GM18517 (cell line): ENCODE measurements at regions not wholly inside any gene's neighbourhood (a gene's known extent, or its start where the extent isn't known, plus 50 kb on each side); places are given as distances from the start of the nearest gene placed in this dataset.

Experiments used
- ATAC-seq: cut with Tn5 transposase; IDR thresholded peaks from one replicate; pipeline ENCODE4 v1.9.1; 2021; ENCODE audit warnings: mild to moderate bottlenecking, moderate library complexity; ENCODE audit not compliant: unreplicated experiment

- no peak for ATAC-seq
Observed at GRCh38 chr7:67547183-67547907, 550.7 kb downstream of the TYW1 start.

GRCh38 chr7:67549126-67549525, 552.5 kb downstream of the TYW1 start:
- ATAC-seq: no peak

- no peak for ATAC-seq
Observed at GRCh38 chr7:67550801-67551436, 554.3 kb downstream of the TYW1 start.

- ATAC-seq: no peak
Observed at GRCh38 chr7:67552738-67553137, 556.1 kb downstream of the TYW1 start.

GRCh38 chr7:67553378-67553777, 556.7 kb downstream of the TYW1 start:
- no peak for ATAC-seq

- no peak for ATAC-seq
Observed at GRCh38 chr7:67554986-67555385, 558.4 kb downstream of the TYW1 start.

GRCh38 chr7:67564959-67565358, 568.3 kb downstream of the TYW1 start:
- ATAC-seq: no peak

GRCh38 chr7:67566101-67566500, 569.5 kb downstream of the TYW1 start:
- ATAC-seq: no peak

GRCh38 chr7:67571026-67571545, 574.5 kb downstream of the TYW1 start:
- no peak for ATAC-seq

- no peak for ATAC-seq
Observed at GRCh38 chr7:67573639-67574038, 577.0 kb downstream of the TYW1 start.

- no peak for ATAC-seq
Observed at GRCh38 chr7:67588631-67589030, 592.0 kb downstream of the TYW1 start.

- ATAC-seq: no peak
Observed at GRCh38 chr7:67589183-67589582, 592.5 kb downstream of the TYW1 start.

- ATAC-seq: no peak
Observed at GRCh38 chr7:67590649-67591048, 594.0 kb downstream of the TYW1 start.

- ATAC-seq: no peak
Observed at GRCh38 chr7:67593794-67594193, 597.2 kb downstream of the TYW1 start.

GRCh38 chr7:67595431-67596180, 599.0 kb downstream of the TYW1 start:
- ATAC-seq: no peak

GRCh38 chr7:67597161-67597560, 600.5 kb downstream of the TYW1 start:
- no peak for ATAC-seq

GRCh38 chr7:67598469-67598868, 601.8 kb downstream of the TYW1 start:
- no peak for ATAC-seq

- ATAC-seq: no peak
Observed at GRCh38 chr7:67599331-67600062, 602.9 kb downstream of the TYW1 start.

- ATAC-seq: no peak
Observed at GRCh38 chr7:67602246-67602887, 605.7 kb downstream of the TYW1 start.
